ENCODE measurements at regions not wholly inside any gene's neighbourhood (a gene's known extent, or its start where the extent isn't known, plus 50 kb on each side); places are given as distances from the start of the nearest gene placed in this dataset.

DNA sequence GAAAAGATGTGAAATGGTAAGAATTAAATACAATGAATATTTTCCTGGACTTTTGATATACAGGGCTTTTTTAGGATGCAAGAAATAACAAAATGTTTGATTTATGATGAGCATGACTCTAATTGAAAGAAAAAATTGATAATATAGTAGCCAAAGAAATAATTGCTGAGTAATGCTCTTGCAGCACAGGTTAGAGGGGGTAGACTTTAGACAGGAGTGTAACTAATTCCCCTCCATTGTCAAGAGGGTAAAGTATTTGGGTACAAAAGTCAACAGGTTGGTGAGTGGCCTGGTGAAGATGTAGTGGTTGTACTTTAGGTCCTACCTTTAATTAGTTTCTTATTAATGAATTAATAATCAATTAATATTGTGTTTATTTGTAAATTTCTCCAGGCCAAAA, 912.3 kb downstream of the KCNJ2 start:
- TF ChIP-seq, protein P1, sequence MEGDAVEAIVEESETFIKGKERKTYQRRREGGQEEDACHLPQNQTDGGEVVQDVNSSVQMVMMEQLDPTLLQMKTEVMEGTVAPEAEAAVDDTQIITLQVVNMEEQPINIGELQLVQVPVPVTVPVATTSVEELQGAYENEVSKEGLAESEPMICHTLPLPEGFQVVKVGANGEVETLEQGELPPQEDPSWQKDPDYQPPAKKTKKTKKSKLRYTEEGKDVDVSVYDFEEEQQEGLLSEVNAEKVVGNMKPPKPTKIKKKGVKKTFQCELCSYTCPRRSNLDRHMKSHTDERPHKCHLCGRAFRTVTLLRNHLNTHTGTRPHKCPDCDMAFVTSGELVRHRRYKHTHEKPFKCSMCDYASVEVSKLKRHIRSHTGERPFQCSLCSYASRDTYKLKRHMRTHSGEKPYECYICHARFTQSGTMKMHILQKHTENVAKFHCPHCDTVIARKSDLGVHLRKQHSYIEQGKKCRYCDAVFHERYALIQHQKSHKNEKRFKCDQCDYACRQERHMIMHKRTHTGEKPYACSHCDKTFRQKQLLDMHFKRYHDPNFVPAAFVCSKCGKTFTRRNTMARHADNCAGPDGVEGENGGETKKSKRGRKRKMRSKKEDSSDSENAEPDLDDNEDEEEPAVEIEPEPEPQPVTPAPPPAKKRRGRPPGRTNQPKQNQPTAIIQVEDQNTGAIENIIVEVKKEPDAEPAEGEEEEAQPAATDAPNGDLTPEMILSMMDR (IDR thresholded peaks at IDR 0.05), result no peak
- TF ChIP-seq EZH2 (IDR thresholded peaks at IDR 0.05; ENCODE audit: borderline replicate concordance, insufficient read depth, low read depth, low read length, poor library complexity, severe bottlenecking), result no peak

Data from B cell (primary cell).